Head of caudate nucleus (tissue), 42 donors: ENCODE measurements at regions not wholly inside any gene's neighbourhood (a gene's known extent, or its start where the extent isn't known, plus 50 kb on each side); places are given as distances from the start of the nearest gene placed in this dataset.

ENCODE experiments used
- DNase-seq, 42 donors: peaks; one replicate each; pipeline versions ENCODE4 v3.0.0 to v3.0.0-alpha.2; 2020 to 2021; ENCODE audit warnings: mixed read lengths in 7 of 42
- intact Hi-C: fragments of 100-400 bp; cut with DNase I; formaldehyde crosslinking; loops from one replicate; pipeline ENCODE4 v1.15.0; 2022

- intact Hi-C loops = no loop called here
- DNase-seq = no peak
Measured at GRCh38 chr2:208545403-208546042, 138.9 kb downstream of the PTH2R start.

DNA sequence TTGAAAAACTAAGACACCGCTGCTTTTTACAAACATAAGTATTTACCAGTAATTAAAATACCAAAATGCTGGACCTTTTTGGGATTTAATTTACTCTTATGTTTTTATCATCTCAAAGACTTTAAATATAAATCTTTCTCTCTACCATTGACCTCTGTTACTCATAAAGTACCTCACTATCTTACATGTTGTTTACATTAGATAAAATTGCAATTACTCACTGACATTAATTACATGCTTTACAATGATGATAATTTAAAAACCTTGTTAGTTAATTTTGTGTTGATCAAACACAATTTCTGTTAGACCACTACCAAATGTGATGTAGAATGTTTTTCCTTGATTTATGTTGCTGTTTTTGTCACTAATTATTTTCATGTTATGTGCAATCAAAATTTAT is 139.5 kb downstream of the PTH2R start:
- DNase-seq = no peak
- intact Hi-C loops = no loop called here

- DNase-seq = no peak
- intact Hi-C loops = no loop called here
Measured at GRCh38 chr2:208546860-208547650, 140.5 kb downstream of the PTH2R start.

DNA sequence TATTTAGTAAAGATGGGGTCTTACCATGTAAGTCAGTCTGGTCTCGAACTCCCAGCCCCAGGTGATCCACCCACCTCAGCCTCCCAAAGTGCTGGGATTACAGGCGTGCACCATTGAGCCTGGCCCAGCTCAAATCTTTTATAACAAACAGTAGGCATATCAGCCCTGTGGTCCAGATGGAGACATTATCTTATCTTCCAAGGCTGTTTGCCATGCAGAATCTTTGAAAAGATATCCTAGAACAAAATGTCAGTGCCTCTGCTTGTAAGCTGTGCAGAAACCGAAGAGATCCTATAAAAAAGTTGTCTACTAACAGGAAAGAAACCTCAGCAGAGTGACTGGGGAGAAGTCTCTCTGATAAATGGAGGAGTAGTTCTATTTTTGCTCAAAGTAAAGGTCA is 142.1 kb downstream of the PTH2R start:
- intact Hi-C loops = no loop called here

DNA sequence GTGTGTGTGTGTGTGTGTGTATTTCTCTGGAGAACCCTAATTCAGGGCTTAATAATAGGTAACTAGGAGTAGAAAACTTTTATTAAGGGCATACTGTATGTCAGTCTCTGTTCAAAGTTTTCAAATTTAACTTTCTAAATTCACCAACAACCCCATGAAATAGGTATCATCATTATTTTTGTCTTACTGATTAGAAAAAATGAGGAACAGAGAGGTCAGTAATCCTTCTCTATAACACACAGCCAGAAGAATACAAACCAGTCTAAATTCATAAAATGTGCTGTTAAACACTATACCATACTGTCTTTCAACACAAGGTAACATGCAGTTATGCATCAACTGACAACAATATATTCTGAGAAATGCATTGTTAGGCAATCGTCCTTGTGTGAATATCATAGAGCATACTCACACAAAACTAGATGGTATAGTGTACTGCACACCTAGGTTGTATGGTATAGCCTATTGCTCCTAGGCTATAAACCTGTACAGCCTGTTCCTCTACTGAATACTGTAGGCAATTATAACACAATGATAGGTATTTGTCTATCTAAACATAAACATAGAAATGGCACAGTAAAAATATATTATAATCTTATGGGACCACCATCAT is 143.1 kb downstream of the PTH2R start:
- intact Hi-C loops = no loop called here
- no peak for DNase-seq

More for the DNA sequence above, 142.1 kb downstream of the PTH2R start:
- DNase-seq = no peak

DNA sequence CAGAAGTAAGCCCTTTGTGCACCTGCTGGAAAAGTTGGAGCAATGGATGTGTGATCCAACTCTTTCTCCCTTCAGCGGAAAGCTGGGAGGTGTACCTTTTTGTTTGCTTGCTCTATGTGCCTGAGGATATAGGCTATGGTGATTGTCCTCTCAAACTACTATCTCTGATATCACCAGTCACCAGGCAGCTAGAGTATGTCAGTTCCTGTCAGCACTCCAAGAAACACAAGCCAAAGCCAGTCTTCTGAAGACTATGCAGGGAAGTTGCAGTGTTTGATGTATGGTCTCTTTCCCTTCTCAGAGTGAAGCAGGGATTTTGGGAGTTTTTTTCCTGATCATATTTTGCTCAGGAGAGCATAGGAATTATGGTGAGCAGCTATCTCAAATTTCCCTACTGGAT is 146.4 kb downstream of the PTH2R start:
- intact Hi-C loops = no loop called here
- DNase-seq = no peak

GRCh38 chr2:208556983-208557484 is 150.4 kb downstream of the PTH2R start:
- DNase-seq = no peak
- intact Hi-C loops = no loop called here

- intact Hi-C loops = no loop called here
Measured at GRCh38 chr2:208565690-208566416, 159.3 kb downstream of the PTH2R start.

GRCh38 chr2:208568203-208568602 is 161.6 kb downstream of the PTH2R start:
- intact Hi-C loops = no loop called here
- DNase-seq = no peak

More at GRCh38 chr2:208565690-208566416, 159.3 kb downstream of the PTH2R start:
- DNase-seq = no peak

- DNase-seq = no peak
- intact Hi-C loops = no loop called here
Measured at GRCh38 chr2:208570066-208570465, 163.5 kb downstream of the PTH2R start.

- intact Hi-C loops = no loop called here
- no peak for DNase-seq
Measured at GRCh38 chr2:208570851-208571763, 164.5 kb downstream of the PTH2R start.

- no peak for DNase-seq
Measured at GRCh38 chr2:208571764-208572131, 165.2 kb downstream of the PTH2R start.

GRCh38 chr2:208573569-208573968 is 167.0 kb downstream of the PTH2R start:
- intact Hi-C loops = no loop called here
- no peak for DNase-seq

More at GRCh38 chr2:208571764-208572131, 165.2 kb downstream of the PTH2R start:
- intact Hi-C loops = no loop called here

GRCh38 chr2:208579678-208580077 is 173.1 kb downstream of the PTH2R start:
- intact Hi-C loops = no loop called here
- DNase-seq = no peak

DNA sequence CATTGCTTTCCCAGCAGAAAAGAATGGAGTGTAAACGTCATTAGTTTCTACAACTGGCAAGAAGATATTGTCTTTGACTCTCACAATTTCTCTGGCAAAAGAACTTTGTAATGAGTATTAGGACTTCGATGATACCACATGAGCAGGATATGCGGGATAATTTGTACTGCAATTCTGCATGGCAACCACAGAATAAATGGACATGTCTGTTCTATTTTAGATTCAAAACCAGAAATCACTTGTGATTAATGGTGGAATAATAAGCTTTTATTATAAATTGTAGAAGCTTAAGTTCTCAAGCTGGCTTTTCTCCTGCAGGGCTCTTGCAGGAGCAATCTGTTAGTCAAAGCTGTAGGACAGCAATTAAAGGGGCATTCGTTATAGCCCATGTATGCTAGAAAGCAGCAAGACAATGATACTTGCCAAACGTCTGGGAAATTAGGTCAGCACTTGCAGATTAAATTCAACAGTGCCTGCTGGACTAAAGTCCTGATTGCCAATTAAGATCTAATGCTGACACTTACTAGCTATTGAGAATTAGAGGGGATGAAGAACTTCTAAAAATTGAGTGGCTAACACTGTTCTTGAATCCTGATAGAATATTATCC is 177.9 kb downstream of the PTH2R start:
- intact Hi-C loops = no loop called here
- DNase-seq = no peak

DNA sequence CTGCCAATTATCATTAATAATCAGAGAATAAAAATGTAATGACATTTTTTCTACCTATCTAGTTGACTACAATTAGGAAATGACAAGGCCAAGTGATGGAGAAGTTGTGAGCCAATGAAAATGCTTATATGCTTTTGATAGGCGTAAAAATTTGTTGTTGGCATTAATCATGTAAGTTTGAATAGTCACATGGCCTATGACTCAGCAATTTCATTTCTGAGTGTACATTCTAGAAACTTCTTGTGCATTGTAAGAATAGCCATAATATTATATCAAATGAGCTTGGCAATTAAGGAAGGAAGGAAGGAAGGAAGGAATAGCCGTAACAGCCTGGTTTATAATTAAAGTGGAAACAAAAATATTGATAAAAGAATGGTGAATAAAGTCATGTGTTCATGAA is 179.9 kb downstream of the PTH2R start:
- intact Hi-C loops = no loop called here
- no peak for DNase-seq

GRCh38 chr2:208594642-208595385 is 188.2 kb downstream of the PTH2R start:
- intact Hi-C loops = no loop called here
- no peak for DNase-seq
